Suppressor macrophage treated with lipopolysaccharide for 4 hours (primary cell): ENCODE measurements at regions not wholly inside any gene's neighbourhood (a gene's known extent, or its start where the extent isn't known, plus 50 kb on each side); places are given as distances from the start of the nearest gene placed in this dataset.
"Not testable (repeated sequence)": the region's sequence is repeated elsewhere in the genome, so short reads cannot be mapped to it uniquely, and the experiment has no call there.

ENCODE experiments used
- DNase-seq: peaks from one replicate; pipeline ENCODE4 v3.0.0-alpha.2; 2020

DNA sequence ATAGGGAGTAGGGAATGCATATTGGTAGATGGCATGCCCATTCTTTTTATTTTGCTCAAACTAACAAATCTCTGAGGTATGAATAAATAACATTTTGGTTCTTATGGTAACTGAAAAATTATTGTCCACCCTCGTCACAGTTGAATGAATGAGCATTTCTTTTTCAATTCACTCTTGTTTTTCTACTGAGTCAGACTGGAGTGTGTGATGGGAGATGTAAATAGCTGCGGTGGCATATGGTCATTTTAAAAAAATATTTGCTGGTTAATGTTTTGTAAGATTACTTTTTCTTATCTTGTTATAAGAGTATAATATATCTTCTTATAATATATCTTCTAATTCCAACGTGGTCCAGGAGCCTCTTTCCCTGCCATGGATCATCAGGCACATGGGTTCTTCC lies 586.5 kb downstream of the SLITRK5 start:
- DNase-seq, result no peak

DNA sequence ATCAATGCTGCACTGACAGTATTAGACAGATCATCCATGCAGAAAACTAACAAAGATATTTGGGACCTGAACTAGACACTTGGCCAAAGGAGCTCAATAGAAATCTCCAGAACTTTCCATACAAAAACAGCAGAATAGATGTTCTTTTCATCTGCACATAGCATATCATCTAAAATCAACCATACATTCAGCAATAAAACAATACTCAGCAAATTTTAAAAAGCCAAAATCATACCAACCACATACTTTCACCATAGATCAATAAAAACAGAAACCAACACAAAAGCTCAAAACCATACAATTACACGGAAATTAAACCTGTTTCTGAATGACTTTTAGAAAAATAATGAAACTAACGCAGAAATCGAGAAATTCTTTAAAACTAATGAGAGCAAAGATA lies 592.6 kb downstream of the SLITRK5 start:
- DNase-seq, result no peak

DNA sequence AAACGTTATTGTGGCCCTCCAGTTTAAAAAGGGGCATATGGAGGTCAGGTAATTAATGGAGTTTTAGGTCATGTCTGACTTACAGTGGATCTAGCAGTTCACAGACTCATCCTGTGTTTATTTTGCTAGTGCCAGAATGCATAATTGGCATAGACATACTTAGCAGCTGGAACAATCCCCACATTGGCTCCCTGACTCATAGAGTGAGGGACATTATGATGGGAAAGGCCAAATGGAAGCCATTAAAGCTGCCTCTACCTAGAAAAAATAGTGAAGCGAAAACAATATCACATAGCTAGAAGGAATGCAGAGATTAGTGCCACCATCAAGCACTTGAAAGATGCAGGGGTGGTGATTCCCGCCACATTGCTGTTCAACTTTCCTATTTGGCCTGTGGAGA lies 610.7 kb downstream of the SLITRK5 start:
- no peak for DNase-seq

DNA sequence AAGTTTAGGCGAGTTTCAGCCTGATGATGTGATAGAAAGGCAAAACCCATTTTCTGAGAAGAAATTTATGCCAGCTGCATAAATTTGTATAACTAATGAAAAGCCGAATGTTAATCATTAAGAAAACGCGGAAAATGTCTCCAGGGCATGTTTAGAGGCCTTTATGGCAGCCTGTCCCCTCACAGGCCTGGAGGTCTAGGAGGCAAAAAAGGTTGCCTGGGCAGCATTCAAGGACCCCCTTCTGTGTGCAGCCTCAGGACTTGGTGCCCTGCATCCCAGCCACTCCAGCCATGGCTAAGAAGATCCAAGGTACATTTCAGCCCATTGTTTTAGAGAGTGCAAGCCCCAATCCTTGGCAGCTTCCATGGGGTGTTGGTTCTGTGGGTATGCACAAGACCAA lies 614.2 kb downstream of the SLITRK5 start:
- no peak for DNase-seq

DNA sequence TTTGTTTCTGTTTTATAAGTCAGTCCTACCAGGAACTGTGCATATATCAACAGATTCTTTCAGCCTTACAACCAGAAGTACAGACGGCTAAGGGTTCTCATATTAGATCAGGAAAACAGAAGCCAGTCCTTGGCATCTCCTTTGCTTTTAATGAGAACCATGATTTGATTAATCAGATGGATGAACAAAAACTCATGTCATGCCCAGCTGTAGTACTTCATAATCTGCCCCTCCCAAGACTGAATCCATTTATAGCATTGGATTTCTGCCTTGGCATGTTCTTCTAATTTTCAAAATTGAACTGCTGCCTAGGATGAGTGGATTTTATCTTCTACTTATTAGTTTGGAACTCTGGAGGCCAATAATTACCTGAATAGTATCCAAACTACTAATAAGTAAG lies 617.2 kb downstream of the SLITRK5 start:
- no peak for DNase-seq

DNA sequence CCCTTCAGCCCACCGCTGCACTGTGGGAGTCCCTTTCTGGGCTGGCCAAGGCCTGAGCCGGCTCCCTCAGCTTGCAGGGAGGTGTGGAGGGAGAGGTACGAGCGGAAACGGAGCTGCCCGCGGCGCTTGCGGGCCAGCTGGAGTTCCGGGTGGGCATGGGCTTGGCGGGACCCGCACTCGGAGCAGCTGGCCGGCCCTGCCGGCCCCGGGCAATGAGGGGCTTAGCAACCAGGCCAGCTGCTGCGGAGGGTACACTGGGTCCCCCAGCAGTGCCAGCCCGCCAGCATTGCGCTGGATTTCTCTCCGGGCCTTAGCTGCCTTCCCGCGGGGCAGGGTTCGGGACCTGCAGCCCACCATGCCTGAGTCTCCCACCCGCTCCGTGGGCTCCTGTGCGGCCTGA lies 620.6 kb downstream of the SLITRK5 start:
- not testable (repeated sequence) for DNase-seq

DNA sequence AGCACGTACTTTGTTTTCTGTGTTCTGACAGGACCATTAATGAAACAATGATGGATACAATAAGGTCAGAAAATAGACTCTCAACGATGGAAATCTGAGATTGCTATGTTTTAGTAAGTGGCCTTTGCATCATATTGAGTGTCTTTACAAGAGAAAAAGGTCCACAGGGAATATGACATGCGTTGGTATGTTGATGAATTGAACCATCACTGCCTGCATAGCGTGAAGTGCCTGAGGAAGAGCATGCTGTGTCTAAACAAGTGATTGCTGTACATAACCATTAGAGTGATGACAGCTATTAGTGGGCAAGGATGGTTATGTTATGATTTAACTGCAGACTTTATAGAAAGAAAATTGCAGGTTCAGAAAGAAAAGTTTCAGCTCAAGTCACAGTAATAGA lies 623.2 kb downstream of the SLITRK5 start:
- no peak for DNase-seq

DNA sequence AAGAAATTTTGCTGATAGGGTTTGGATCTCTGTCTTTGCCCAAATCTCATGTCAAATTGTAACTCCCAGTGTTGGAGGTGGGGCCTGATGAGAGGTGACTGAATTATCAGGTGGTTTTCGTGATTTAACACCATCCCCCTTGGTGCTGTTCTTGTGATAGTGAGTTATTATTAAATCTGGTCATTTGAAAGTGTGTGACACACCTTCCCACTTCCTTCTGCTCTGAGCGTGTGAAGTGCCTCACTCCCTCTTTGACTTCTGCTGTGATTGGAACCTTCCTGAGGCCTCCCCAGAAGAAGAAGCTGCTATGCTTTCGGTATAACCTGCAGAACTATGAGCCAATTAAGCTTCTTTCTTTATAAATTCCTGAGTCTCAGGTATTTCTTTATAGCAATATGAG lies 632.0 kb downstream of the SLITRK5 start:
- DNase-seq, result no peak

DNA sequence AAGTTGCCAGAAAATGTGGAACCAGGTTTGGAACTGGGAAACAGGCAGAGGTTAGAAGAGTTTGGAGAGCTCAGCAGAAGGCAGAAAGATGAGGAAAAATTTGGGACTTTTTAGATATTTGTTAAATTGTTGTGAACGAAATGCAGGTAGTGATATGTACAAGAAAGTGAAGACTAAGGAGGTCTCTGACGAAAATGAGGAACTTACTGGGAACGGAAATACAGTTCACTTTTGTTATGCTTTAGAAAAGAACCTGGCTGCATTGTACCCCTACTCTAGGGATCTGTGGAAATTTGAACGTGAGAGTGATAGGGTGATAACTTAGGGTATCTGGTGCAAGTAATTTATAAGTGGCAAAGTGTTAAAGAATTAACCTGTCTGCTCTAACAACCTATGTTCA lies 632.4 kb downstream of the SLITRK5 start:
- DNase-seq, result no peak

DNA sequence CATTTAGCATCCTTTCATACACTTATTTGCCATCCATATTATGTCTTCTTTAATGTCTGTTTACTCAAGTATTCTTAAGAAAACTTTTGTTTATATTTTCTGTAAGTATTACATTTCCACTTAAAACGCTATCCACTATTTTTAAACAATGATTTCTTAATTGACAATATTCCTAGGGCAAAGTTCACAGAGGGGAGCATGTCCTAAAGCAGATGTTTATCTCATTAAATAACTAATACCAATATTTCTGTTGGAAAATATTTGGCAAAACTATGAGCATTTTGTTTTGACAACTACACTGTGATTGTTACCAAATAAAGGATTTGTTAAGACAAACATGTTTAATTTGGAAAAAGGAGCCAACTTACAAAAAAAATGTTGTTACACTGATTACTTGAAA lies 643.3 kb downstream of the SLITRK5 start:
- DNase-seq, result no peak

DNA sequence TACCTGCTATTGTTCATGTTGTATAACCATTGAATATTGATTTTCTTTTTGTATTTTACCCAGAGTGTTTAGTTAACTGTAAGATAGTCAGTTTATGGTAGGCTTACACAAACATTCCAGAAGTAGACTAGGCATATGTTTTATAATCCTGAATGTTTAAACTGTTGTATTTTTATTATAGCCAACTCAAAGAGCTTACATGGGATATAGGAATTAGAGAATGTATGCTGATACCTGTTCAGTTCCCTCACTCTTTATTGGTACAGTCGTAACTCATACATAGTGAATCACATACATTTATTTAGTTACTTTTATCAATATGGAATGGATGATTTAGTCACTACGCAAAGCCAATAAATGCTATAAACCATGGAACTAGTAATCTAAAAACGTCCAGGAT lies 657.9 kb downstream of the SLITRK5 start:
- no peak for DNase-seq

DNA sequence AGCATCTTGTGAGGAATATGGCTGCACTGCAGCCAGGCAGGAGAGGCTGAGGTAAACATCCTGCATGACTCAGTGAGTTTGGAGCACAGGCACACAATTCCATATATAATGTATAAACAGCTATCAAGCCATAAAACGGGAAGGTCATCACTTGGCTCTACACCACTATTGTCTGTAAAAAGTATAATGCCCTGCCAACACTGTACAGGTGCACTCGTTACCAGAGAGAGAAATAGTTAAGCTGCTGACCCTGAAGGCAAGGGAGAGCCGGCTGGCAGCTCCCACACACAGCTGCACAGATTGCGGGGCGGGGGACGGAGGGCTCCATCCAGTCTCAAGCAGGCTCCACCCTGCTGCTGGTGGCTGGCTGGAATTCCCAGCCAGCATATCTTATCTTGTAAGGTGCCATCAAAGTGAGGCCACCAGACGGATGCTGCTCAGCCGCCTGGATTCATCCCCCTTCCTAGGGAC lies 668.1 kb downstream of the SLITRK5 start:
- no peak for DNase-seq

DNA sequence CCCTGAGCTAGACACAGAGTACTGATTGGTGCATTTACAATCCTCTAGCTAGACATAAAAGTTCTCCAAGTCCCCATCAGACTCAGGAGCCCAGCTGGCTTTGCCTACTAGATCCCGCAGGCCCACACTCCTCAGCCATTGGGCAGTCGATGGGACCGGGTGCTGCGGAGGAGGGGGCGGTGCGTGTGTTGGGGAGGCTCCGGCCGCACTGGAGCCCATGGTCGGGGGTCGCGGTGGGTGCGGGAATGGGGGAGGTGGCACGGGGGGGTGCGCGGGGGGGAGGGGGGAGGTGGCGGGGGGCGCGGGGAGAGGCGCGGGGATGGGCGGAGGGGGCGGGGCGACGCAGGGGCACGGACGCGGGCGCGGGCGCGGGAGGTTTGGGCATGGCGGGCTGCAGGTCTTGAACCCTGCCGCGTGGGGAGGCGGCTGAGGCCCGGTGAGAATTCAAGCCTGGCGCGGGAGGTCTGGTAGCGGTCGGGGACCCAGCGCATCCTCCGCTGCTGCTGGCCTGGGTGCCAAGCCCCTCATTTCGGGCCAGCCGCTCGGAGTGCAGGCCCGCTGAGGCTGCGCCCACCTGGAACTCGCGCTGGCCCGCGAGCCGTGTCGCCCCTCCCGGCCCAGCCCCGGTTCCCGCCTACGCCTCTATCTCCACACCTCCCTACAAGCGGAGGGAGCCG lies 674.1 kb downstream of the SLITRK5 start:
- DNase-seq, result no peak

DNA sequence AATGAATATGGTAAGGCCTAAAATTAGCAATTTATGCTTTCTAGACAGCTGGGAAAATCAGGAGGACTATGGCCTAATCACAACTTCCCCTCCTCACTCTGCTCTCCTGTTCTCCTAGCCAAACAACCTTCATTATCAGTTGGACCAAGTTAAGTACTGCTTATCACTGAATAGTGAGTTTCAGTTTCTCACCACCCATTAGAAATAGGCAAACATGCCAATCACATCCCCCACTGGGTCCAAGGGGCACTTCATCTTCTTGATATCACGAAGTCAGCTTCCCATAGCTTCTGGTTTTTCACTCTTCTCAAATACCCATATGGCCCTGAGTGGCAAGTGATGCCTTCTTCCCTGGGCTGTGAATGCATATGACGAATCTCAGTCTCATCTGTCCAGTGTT lies 689.6 kb downstream of the SLITRK5 start:
- no peak for DNase-seq

DNA sequence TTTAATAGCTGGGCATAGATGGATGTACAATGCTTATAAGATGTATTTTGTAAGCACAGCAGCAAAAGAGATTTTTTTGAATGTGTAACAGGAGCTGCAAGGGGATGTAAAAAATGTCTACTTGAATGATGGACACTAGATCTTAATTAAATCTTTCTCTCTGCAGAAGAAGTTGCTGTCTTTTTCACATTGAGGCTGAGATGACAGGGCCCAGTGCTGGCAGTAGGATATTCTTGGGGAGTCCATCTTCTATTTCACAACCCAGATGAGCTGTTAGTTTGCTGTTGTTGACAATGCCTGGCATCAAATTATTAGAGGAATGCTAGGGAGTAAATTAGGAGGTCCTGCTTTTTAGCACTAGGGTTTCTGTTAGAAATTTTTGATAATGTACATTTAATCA lies 698.7 kb downstream of the SLITRK5 start:
- no peak for DNase-seq

DNA sequence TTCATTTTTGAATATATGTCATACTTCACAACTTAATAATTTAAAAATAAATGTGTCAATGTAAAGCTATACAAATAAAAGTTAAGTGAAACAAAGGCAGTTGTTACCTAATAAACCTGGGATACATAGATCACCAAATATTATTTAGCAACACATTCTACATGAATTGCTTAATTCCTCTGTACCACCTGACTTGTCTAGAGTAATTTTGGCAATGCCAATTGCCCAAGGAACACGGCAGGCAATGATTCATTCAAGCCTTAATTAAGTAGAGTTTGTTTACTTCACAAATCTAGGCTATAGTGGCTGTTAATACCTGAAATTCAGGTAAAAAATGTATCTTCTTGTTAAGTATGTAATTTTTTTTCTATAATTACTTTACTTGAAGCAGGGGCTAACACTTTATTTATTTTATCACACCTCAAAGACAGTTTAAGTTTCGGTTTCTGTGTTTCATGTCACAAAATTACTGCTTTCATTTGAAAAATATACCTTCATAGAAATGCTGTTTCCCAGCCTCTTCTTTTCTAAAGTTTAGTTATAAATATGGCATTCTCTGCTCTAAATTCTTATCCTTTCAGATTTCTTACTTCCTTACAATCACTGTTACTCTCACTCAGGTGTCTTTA lies 705.7 kb downstream of the SLITRK5 start:
- DNase-seq, result no peak

DNA sequence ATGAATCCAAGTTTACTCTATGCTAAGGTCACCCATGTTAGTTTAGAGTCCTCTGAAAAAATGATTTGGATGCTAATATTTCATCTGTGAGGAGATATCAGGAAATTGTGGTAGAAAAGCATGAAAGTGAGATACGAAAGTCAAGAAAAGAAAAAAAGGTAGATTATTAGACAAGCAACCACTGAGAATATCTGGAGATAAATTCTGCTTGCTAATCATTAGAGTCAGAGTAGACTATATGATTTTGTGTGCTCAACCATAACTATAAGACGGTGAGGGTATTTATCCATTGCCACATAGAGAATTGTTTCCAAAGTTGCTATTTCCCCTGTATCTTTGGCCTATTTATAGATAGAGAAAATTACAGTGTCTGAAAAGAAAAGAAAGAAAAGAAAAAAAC lies 706.7 kb downstream of the SLITRK5 start:
- DNase-seq, result no peak

DNA sequence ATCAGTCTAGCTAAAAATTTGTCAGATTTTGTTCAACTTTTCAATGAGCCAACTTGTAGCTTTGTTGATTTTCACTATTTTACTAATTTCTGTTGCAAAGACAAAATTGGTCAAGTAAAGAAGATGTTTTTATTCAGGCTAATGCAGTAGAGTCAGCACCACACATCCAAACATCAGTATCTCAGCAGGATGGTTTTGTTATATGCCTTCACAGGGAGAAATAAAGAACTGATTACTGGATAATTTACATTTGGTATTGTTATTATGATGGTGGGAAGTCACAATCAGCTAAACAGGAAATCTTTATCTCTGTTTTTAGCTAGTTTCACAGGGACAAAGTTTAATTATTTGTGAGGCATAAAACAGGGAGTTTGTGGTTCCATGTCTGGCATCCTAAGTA lies 713.4 kb downstream of the SLITRK5 start:
- DNase-seq, result no peak

DNA sequence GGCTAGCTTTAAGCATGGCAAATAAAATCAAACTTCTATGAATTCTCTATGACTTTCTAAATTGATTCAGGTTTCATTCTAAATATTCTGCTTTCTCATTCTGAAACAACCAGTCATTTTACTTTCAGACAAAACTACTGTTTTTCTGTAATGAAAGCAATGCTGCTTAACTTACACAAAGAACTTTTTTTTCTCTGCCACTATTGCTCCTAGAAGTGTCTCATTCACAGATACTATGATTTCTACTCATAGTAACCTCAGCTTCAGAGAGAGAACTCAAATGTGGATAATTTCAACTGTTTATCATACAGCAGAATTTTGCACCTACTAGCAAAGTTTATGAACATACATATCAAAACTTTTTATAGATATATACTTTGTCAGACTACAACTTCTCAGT lies 724.6 kb downstream of the SLITRK5 start:
- DNase-seq, result no peak

DNA sequence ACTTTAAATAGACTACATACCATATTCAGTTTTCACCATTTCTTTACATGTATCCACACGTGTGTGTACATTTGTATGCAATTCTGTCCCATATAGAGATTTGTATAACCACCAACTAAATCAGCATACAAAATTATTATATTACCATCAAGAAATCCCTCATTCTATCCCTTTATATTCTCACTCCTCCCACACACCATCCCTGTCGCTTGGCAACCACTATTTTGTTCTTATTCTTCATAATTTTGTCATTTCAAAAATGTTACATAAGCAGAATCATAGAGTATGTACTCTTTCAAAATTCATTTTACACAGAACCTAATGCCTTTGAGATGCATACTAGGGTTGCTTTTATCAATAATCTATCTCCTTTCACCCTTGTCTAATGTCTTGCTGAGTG lies 740.5 kb downstream of the SLITRK5 start:
- no peak for DNase-seq

DNA sequence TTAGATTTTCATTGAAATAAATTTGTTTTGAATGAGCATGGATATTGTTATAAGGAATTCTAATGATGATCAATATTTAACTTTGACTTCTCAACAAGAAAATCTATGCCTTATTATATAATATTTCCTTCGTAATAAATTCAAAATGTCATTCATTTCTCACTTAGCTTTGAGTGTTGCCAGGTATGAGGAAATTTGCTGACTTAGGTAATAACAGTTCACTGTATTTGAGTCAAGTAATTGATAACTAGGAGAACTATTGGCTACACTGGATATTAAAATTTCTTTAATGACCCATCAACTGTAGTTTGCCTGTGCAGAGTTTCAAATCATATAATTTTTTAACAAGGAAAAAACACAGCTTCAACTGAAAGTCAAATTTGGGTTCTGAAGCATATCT lies 746.6 kb downstream of the SLITRK5 start:
- no peak for DNase-seq

DNA sequence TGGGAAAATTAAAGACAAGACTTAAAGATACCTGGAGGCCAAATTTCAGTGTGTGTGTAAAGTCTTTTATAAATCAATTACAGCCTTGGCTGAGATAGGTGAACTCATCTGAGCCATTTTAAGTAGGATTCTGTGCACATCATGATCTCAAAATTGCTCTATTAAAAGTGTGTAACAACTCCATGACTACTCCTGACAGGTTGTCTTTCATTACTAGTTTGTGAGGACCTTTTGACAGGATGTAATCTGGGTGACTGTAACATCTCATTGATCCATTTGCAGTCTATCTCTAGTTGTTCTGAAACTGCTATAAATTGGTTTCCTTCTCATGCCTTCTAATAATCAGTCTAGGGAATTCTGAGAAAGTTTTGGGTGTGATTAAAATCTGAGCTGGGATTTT lies 753.3 kb downstream of the SLITRK5 start:
- DNase-seq, result no peak

DNA sequence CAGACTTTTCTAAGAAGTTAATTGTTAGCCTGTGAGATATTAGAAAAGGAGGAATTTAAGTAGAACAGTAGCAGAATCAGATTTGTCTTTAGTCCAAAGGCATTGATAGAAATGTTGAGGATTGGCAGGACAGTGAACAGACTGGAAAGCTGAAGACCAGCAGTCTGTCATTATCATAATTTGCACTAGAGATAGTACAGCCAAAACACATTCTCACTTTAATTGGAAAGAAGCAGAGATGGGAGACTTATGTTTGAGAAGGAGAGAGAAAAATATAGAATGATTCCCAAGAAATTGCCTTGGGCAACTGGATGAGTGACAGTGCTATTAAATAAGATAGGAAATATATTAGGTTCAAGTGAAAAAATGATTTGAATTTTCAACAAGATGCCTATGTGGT lies 755.5 kb downstream of the SLITRK5 start:
- no peak for DNase-seq

DNA sequence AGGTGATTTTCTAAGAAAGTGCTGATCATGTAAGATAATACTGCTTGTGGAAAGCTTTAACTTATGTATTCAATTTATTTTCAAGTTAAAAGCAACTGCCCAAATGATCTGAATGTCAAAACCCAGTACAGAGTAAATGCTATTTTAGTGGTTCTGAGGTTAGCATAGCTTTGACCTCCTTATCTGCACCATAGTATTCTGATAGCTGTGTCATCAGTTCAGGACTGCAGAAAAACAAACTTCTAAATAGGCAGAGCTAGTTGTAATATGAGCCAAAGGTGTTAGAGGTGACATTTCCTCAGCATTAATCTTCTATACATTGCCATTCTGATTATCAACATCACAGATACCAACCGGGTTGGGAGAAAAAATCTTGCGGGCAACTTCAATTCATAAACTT lies 758.7 kb downstream of the SLITRK5 start:
- no peak for DNase-seq

DNA sequence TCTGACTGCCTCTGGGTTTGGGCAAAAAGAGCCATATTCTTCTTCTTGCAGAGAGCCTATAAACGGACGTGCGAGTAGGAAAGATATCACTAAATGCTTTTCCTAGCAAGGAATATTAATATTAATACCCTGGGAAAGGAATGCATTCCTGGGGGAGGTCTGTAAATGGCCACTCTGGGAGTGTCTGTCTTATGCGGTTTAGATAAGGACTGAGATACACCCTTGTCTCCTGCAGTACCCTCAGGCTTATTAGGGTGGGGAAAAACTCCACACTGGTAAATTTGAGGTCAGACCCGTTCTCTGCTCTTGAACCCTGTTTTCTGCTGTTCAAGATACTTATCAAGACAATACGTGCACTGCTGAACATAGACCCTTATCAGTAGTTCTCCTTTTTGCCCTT lies 763.8 kb downstream of the SLITRK5 start:
- DNase-seq, result no peak
